ENCODE measurements at regions not wholly inside any gene's neighbourhood (a gene's known extent, or its start where the extent isn't known, plus 50 kb on each side); places are given as distances from the start of the nearest gene placed in this dataset.

DNA sequence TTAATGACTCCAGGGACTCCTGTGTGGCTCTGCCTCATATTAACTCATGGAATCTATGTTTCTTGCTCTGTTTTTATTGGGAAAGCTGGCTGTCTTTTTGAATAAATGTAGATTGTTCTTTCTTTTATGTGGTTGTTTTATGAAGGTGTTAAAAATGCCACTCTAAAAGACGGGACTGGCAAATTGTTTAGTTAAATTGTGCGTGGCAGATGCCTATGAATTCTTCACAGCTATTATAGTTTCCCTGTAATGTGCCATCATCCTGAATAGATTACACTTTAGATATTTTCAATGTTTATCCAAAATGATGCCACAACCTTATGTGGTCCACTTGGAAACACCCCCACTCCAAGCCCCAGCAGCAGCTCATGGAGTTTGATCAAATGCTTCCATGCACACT is 149.7 kb downstream of the ST6GAL2 start:
- no peak overlapping the region for H3K4me3 Mint-ChIP-seq (ENCODE audit: unreplicated experiment)
- no peaks in the 10 kb centered on the region for H3K9me3 Mint-ChIP-seq (ENCODE audit: unreplicated experiment)
- H3K27me3 Mint-ChIP-seq (ENCODE audit: unreplicated experiment), result peaks cover 1% of the 10 kb centered on the region
- no peak for DNase-seq (ENCODE audit: low spot score)
- TF ChIP-seq, protein P1, sequence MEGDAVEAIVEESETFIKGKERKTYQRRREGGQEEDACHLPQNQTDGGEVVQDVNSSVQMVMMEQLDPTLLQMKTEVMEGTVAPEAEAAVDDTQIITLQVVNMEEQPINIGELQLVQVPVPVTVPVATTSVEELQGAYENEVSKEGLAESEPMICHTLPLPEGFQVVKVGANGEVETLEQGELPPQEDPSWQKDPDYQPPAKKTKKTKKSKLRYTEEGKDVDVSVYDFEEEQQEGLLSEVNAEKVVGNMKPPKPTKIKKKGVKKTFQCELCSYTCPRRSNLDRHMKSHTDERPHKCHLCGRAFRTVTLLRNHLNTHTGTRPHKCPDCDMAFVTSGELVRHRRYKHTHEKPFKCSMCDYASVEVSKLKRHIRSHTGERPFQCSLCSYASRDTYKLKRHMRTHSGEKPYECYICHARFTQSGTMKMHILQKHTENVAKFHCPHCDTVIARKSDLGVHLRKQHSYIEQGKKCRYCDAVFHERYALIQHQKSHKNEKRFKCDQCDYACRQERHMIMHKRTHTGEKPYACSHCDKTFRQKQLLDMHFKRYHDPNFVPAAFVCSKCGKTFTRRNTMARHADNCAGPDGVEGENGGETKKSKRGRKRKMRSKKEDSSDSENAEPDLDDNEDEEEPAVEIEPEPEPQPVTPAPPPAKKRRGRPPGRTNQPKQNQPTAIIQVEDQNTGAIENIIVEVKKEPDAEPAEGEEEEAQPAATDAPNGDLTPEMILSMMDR (IDR thresholded peaks at IDR 0.05; ENCODE audit: unreplicated experiment), result no peak
- peaks cover 4% of the 10 kb centered on the region for H3K36me3 Mint-ChIP-seq (ENCODE audit: low read depth, unreplicated experiment)
- peaks cover 12% of the 10 kb centered on the region for H3K4me1 Mint-ChIP-seq (ENCODE audit: unreplicated experiment)
- H3K27ac Mint-ChIP-seq (ENCODE audit: unreplicated experiment), result no peak overlapping the region

DNA sequence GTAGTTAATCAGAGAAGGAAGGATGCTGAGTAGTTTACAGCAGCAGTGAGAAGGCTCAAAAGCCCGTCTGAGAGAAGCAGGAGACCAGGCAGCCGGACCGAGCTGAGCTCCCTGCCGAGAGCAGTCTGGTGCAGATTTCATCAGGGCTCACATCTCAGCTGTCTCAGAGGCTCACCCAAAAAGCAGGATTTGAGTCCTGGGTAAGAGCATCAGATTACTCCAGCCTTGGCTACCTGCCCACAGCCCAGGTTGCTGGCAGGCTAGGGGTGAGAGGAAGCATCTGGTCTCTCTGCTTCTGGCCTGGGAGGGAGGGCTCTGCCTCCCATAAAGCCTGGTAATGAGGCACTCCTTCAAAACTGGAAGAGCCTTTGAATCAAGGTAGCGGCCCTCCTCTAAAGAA is 140.5 kb downstream of the ST6GAL2 start:
- no peak overlapping the region for H3K27ac Mint-ChIP-seq (ENCODE audit: unreplicated experiment)
- H3K4me3 Mint-ChIP-seq (ENCODE audit: unreplicated experiment), result no peak overlapping the region
- H3K27me3 Mint-ChIP-seq (ENCODE audit: unreplicated experiment), result no peaks in the 10 kb centered on the region
- no peaks in the 10 kb centered on the region for H3K4me1 Mint-ChIP-seq (ENCODE audit: unreplicated experiment)
- no peak for DNase-seq (ENCODE audit: low spot score)
- H3K36me3 Mint-ChIP-seq (ENCODE audit: low read depth, unreplicated experiment), result no peaks in the 10 kb centered on the region
- no peaks in the 10 kb centered on the region for H3K9me3 Mint-ChIP-seq (ENCODE audit: unreplicated experiment)
- TF ChIP-seq, protein P1 (IDR thresholded peaks at IDR 0.05; ENCODE audit: unreplicated experiment), result no peak

DNA sequence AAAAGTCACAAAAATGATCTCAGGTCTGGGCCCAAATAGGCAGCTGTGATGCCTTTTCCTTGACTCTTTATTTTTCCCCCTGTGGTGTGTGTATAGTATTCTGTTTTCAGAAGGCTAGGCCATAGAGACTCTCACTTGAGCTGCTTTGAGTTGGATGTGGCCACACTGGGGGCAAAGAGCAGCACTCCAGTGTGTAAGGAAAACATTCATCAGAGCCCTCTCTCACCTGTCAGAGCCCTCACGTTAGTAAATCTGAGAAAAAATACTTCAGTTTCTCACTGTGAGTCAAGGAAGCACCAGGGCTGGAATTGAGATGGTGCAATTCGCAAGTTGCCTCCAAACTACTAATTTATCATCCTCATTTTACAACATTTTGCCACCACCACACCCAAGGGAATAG is 136.1 kb downstream of the ST6GAL2 start:
- Mint-ChIP-seq H3K4me1 (ENCODE audit: unreplicated experiment) (peaks cover 3% of the 10 kb centered on the region), H3K9me3 (ENCODE audit: unreplicated experiment) (no peaks in the 10 kb centered on the region), H3K36me3 (ENCODE audit: low read depth, unreplicated experiment) (no peaks in the 10 kb centered on the region), H3K27ac (ENCODE audit: unreplicated experiment) (no peak overlapping the region), H3K4me3 (ENCODE audit: unreplicated experiment) (no peak overlapping the region), H3K27me3 (ENCODE audit: unreplicated experiment) (no peaks in the 10 kb centered on the region)
- DNase-seq (ENCODE audit: low spot score), result no peak
- TF ChIP-seq, protein P1 (IDR thresholded peaks at IDR 0.05; ENCODE audit: unreplicated experiment), result no peak

Data from endothelial cell (in vitro differentiated cells).